Kidney epithelial cell (primary cell): ENCODE measurements at regions not wholly inside any gene's neighbourhood (a gene's known extent, or its start where the extent isn't known, plus 50 kb on each side); places are given as distances from the start of the nearest gene placed in this dataset.

Experiments
- DNase-seq: peaks from one replicate; pipeline ENCODE4 v3.0.0-alpha.2; 2010; ENCODE audit warnings: low read depth
- H3K27me3 ChIP-seq: 2 replicates; pipeline ENCODE4 v1.6.0; 2011; ENCODE audit warnings: low read length; ENCODE audit not compliant: control insufficient read depth, insufficient read depth
- H3K36me3 ChIP-seq: 2 replicates; pipeline ENCODE4 v1.5.1; 2011; ENCODE audit warnings: low read length; ENCODE audit not compliant: control insufficient read depth, insufficient read depth
- H3K4me3 ChIP-seq: 2 replicates; pipeline ENCODE4 v1.5.1; 2011; ENCODE audit warnings: low read depth, mild to moderate bottlenecking, control low read depth, low read length
- CTCF ChIP-seq: IDR thresholded peaks from 2 replicates; pipeline ENCODE4 v1.5.1; 2011; ENCODE audit warnings: mild to moderate bottlenecking, moderate library complexity, low read length, control low read depth, inconsistent platforms; ENCODE audit not compliant: insufficient read depth, poor library complexity, severe bottlenecking

GRCh38 chr13:48853728-48854102 is 122.0 kb upstream of the FNDC3A start:
- Histone ChIP-seq H3K4me3 (no peak overlapping the region), H3K36me3 (no peaks in the 10 kb centered on the region), H3K27me3 (no peaks in the 10 kb centered on the region)
- no peak for TF ChIP-seq CTCF
- DNase-seq = peak; percentile 51

GRCh38 chr13:48857576-48857975 is 118.1 kb upstream of the FNDC3A start:
- no peak for TF ChIP-seq CTCF
- H3K36me3 ChIP-seq = no peaks in the 10 kb centered on the region
- no peak overlapping the region for H3K4me3 ChIP-seq
- H3K27me3 ChIP-seq = no peaks in the 10 kb centered on the region
- no peak for DNase-seq

GRCh38 chr13:48858122-48858902 is 117.4 kb upstream of the FNDC3A start:
- H3K4me3 ChIP-seq = no peak overlapping the region
- no peaks in the 10 kb centered on the region for H3K27me3 ChIP-seq
- no peak for DNase-seq
- no peak for TF ChIP-seq CTCF
- H3K36me3 ChIP-seq = no peaks in the 10 kb centered on the region

- no peak for TF ChIP-seq CTCF
- no peaks in the 10 kb centered on the region for H3K27me3 ChIP-seq
- no peaks in the 10 kb centered on the region for H3K36me3 ChIP-seq
- H3K4me3 ChIP-seq = no peak overlapping the region
- no peak for DNase-seq
Observed at GRCh38 chr13:48859272-48860105, 116.2 kb upstream of the FNDC3A start.

- DNase-seq = no peak
- no peaks in the 10 kb centered on the region for H3K36me3 ChIP-seq
- no peak for TF ChIP-seq CTCF
- no peak overlapping the region for H3K4me3 ChIP-seq
- no peaks in the 10 kb centered on the region for H3K27me3 ChIP-seq
Observed at GRCh38 chr13:48860364-48860763, 115.3 kb upstream of the FNDC3A start.

- Histone ChIP-seq H3K4me3 (no peak overlapping the region), H3K27me3 (no peaks in the 10 kb centered on the region), H3K36me3 (no peaks in the 10 kb centered on the region)
- TF ChIP-seq CTCF = no peak
- no peak for DNase-seq
Observed at GRCh38 chr13:48862572-48862971, 113.1 kb upstream of the FNDC3A start.
